ENCODE measurements at regions not wholly inside any gene's neighbourhood (a gene's known extent, or its start where the extent isn't known, plus 50 kb on each side); places are given as distances from the start of the nearest gene placed in this dataset.

DNA sequence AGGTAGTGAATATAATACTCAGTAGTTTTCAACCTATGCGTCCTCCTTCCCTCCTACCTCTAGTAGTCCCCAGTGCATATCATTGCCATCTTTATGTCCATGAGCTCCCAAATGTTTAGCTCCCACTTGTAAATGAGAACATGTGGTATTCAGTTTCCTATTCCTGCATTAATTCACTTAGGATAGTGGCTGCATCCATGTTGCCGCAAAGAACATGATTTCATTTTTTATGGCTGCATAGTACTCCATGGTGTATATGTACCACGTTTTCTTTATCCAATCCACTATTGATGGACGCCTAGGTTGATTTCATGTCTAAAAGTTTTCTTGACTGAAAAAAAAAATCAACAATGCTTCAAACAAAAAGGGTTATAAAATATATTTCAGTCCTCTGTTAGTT lies 303.4 kb upstream of the SGCG start:
- no peak overlapping the region for H2BK12ac ChIP-seq (ENCODE audit: insufficient read length, low read depth, low read length)
- Mint-ChIP-seq H3K9me3 (peaks cover 14 to 22% of the 10 kb centered on the region in 2 experiments), H3K27me3 (ENCODE audit: low read depth) (no peaks in the 10 kb centered on the region), H3K36me3 (ENCODE audit: insufficient read depth in 1 of 3, low read depth in 3 of 3) (peaks cover 15 to 27% (median 17%) of the 10 kb centered on the region in 3 experiments), H3K27ac (no peak overlapping the region), H3K4me1 (peaks cover 32 to 36% of the 10 kb centered on the region in 2 experiments), H3K4me3 (no peak overlapping the region)
- H3K9me3 ChIP-seq (ENCODE audit: control insufficient read depth, low read depth, low read length): peaks cover 5% of the 10 kb centered on the region
- H3K4me2 ChIP-seq (ENCODE audit: insufficient read depth, insufficient read length, low read length): no peak overlapping the region
- DNase-seq: no peak
- H3K56ac ChIP-seq (ENCODE audit: insufficient read length, low read depth, low read length): no peak overlapping the region
- H3K27ac ChIP-seq (ENCODE audit: insufficient read length, low read depth, low read length): no peak overlapping the region
- H3K79me1 ChIP-seq (ENCODE audit: insufficient read depth, low read depth, low read length, poor library complexity, severe bottlenecking): no peaks in the 10 kb centered on the region
- H3K23ac ChIP-seq (ENCODE audit: insufficient read length, low read depth, low read length): no peak overlapping the region
- H3T11ph ChIP-seq (ENCODE audit: low read length): no peak overlapping the region
- H4K91ac ChIP-seq (ENCODE audit: insufficient read length, low read depth, low read length): no peak overlapping the region
- no peak overlapping the region for H3K4ac ChIP-seq (ENCODE audit: low read depth, low read length)
- H2BK20ac ChIP-seq (ENCODE audit: low read depth, low read length, poor library complexity, severe bottlenecking): no peak overlapping the region
- no CpG with 5 or more reads among the region's 4 CpGs for WGBS (ENCODE audit: extremely low coverage, insufficient read length, low lambda C conversion rate)
- H2BK5ac ChIP-seq (ENCODE audit: insufficient read length, low read length): no peak overlapping the region
- no peak overlapping the region for H3K9ac ChIP-seq (ENCODE audit: extremely low read depth, insufficient read length, low read length)
- no peaks in the 10 kb centered on the region for H3K27me3 ChIP-seq (ENCODE audit: insufficient read depth, low read length)
- no peaks in the 10 kb centered on the region; the same call in 1 of the 2 replicates for H3K4me1 ChIP-seq (ENCODE audit: insufficient read depth, low read length)
- TF ChIP-seq, protein P1, sequence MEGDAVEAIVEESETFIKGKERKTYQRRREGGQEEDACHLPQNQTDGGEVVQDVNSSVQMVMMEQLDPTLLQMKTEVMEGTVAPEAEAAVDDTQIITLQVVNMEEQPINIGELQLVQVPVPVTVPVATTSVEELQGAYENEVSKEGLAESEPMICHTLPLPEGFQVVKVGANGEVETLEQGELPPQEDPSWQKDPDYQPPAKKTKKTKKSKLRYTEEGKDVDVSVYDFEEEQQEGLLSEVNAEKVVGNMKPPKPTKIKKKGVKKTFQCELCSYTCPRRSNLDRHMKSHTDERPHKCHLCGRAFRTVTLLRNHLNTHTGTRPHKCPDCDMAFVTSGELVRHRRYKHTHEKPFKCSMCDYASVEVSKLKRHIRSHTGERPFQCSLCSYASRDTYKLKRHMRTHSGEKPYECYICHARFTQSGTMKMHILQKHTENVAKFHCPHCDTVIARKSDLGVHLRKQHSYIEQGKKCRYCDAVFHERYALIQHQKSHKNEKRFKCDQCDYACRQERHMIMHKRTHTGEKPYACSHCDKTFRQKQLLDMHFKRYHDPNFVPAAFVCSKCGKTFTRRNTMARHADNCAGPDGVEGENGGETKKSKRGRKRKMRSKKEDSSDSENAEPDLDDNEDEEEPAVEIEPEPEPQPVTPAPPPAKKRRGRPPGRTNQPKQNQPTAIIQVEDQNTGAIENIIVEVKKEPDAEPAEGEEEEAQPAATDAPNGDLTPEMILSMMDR (conservative IDR thresholded peaks at IDR 0.05): no peak
- no peak overlapping the region for H3K18ac ChIP-seq (ENCODE audit: insufficient read length, low read depth, low read length)
- H4K8ac ChIP-seq (replicated peaks; ENCODE audit: insufficient read length, low read depth, low read length): no peak overlapping the region
- H3K14ac ChIP-seq (ENCODE audit: insufficient read depth, low read length): no peak overlapping the region
- H3K79me2 ChIP-seq (ENCODE audit: insufficient read depth, low read length): no peaks in the 10 kb centered on the region
- no peak overlapping the region for H2AFZ ChIP-seq (ENCODE audit: low read length)
- H4K20me1 ChIP-seq (ENCODE audit: control insufficient read depth, insufficient read depth, insufficient read length): no peaks in the 10 kb centered on the region
- no peak overlapping the region for H4K5ac ChIP-seq (ENCODE audit: insufficient read length, low read depth, low read length)
- no peak overlapping the region for H2AK5ac ChIP-seq (ENCODE audit: insufficient read length, low read length)
- peaks cover 6% of the 10 kb centered on the region for H3K23me2 ChIP-seq (ENCODE audit: insufficient read length, low read depth, low read length, poor library complexity, severe bottlenecking)
- no peak overlapping the region for H2BK15ac ChIP-seq (ENCODE audit: low read depth, low read length)
- no peak overlapping the region for H2BK120ac ChIP-seq (ENCODE audit: low read depth, low read length, poor library complexity, severe bottlenecking)
